ENCODE measurements at regions not wholly inside any gene's neighbourhood (a gene's known extent, or its start where the extent isn't known, plus 50 kb on each side); places are given as distances from the start of the nearest gene placed in this dataset.

- TF ChIP-seq AFF4 (CRISPR knock-in tag; IDR thresholded peaks at IDR 0.05; ENCODE audit: borderline replicate concordance) (no peak), E2F4 (CRISPR knock-in tag; IDR thresholded peaks at IDR 0.05; ENCODE audit: borderline replicate concordance, low read depth) (no peak), CTCF (IDR thresholded peaks at IDR 0.05) (no peak), NFYB (CRISPR knock-in tag; conservative IDR thresholded peaks at IDR 0.05; ENCODE audit: low read depth) (no peak), PRDM15 (CRISPR knock-in tag; IDR thresholded peaks at IDR 0.05) (no peak), FOXJ3 (CRISPR knock-in tag; IDR thresholded peaks at IDR 0.05; ENCODE audit: borderline replicate concordance) (no peak), JUN (CRISPR knock-in tag; IDR thresholded peaks at IDR 0.05) (no peak), SMAD3 (CRISPR knock-in tag; IDR thresholded peaks at IDR 0.05; ENCODE audit: borderline replicate concordance) (no peak), SP1 (CRISPR knock-in tag; conservative IDR thresholded peaks at IDR 0.05) (no peak)
These were observed 134.8 kb upstream of the TNFSF4 start for GRCh38 chr1:173341971-173342370.

Data from WTC11 (cell line).